Limb (tissue), 2 donors: ENCODE measurements at regions not wholly inside any gene's neighbourhood (a gene's known extent, or its start where the extent isn't known, plus 50 kb on each side); places are given as distances from the start of the nearest gene placed in this dataset.

Source experiments
- DNase-seq, 2 donors: peaks; one replicate each; pipeline ENCODE4 v3.0.0-alpha.2; 2016; ENCODE audit errors: extremely low spot score in 2 of 2

- no peak for DNase-seq
Observed at GRCh38 chr12:93042684-93043083, 113.6 kb upstream of the EEA1 start.

GRCh38 chr12:93043192-93043876, 114.2 kb upstream of the EEA1 start:
- DNase-seq = no peak

GRCh38 chr12:93043877-93044209, 114.7 kb upstream of the EEA1 start:
- no peak for DNase-seq

- no peak for DNase-seq
Observed at GRCh38 chr12:93047118-93047517, 118.0 kb upstream of the EEA1 start.

- DNase-seq = no peak
Observed at GRCh38 chr12:93048656-93049055, 119.6 kb upstream of the EEA1 start.

GRCh38 chr12:93050026-93050747, 121.1 kb upstream of the EEA1 start:
- DNase-seq = no peak

- DNase-seq = no peak
Observed at GRCh38 chr12:93050748-93051081, 121.6 kb upstream of the EEA1 start.

GRCh38 chr12:93054021-93054420, 124.9 kb upstream of the EEA1 start:
- DNase-seq = no peak

GRCh38 chr12:93055221-93055620, 126.1 kb upstream of the EEA1 start:
- DNase-seq = no peak

- no peak for DNase-seq
Observed at GRCh38 chr12:93056971-93057535, 128.0 kb upstream of the EEA1 start.

- no peak for DNase-seq
Observed at GRCh38 chr12:93058280-93058679, 129.2 kb upstream of the EEA1 start.

- DNase-seq = no peak
Observed at GRCh38 chr12:93059288-93059687, 130.2 kb upstream of the EEA1 start.

GRCh38 chr12:93059925-93060665, 131.0 kb upstream of the EEA1 start:
- DNase-seq = no peak

- peak; percentile 82 to 90 for DNase-seq
Observed at GRCh38 chr12:93060666-93061472, 131.8 kb upstream of the EEA1 start.

GRCh38 chr12:93061473-93062419, 132.7 kb upstream of the EEA1 start:
- DNase-seq = peak; percentile 61 to 63

GRCh38 chr12:93065896-93066295, 136.8 kb upstream of the EEA1 start:
- DNase-seq = no peak

GRCh38 chr12:93072340-93072739, 143.2 kb upstream of the EEA1 start:
- no peak for DNase-seq

- DNase-seq = no peak
Observed at GRCh38 chr12:93073324-93073723, 144.2 kb upstream of the EEA1 start.

GRCh38 chr12:93078059-93078458, 149.0 kb upstream of the EEA1 start:
- no peak for DNase-seq

- no peak for DNase-seq
Observed at GRCh38 chr12:93078577-93078976, 149.5 kb upstream of the EEA1 start.
